SJCRH30 (cell line): ENCODE measurements at regions not wholly inside any gene's neighbourhood (a gene's known extent, or its start where the extent isn't known, plus 50 kb on each side); places are given as distances from the start of the nearest gene placed in this dataset.

Source experiments
- DNase-seq, 2 experiments: peaks; one replicate each; pipeline ENCODE4 v3.0.0-alpha.2; 2015 to 2020
- H3K27ac ChIP-seq: fragments of 250-450 bp; sonication (Bioruptor Pico); 2 replicates; pipeline ENCODE4 v1.5.1; 2020; ENCODE audit warnings: mild to moderate bottlenecking, moderate library complexity
- H3K27me3 ChIP-seq: fragments of 250-450 bp; sonication (Bioruptor Pico); 2 replicates; pipeline ENCODE4 v1.5.1; 2020; ENCODE audit warnings: mild to moderate bottlenecking, moderate library complexity
- H3K36me3 ChIP-seq: fragments of 250-450 bp; sonication (Bioruptor Pico); 2 replicates; pipeline ENCODE4 v1.5.1; 2020; ENCODE audit warnings: mild to moderate bottlenecking, moderate library complexity
- H3K4me1 ChIP-seq: fragments of 250-450 bp; sonication (Bioruptor Pico); 2 replicates; pipeline ENCODE4 v1.5.1; 2020; ENCODE audit warnings: mild to moderate bottlenecking, moderate library complexity
- H3K4me3 ChIP-seq: fragments of 250-450 bp; sonication (Bioruptor Pico); 2 replicates; pipeline ENCODE4 v1.5.1; 2020; ENCODE audit warnings: mild to moderate bottlenecking, moderate library complexity
- H3K9me3 ChIP-seq: fragments of 250-450 bp; sonication (Bioruptor Pico); replicated peaks from 2 replicates; pipeline ENCODE4 v1.5.1; 2020; ENCODE audit warnings: mild to moderate bottlenecking, moderate library complexity

DNA sequence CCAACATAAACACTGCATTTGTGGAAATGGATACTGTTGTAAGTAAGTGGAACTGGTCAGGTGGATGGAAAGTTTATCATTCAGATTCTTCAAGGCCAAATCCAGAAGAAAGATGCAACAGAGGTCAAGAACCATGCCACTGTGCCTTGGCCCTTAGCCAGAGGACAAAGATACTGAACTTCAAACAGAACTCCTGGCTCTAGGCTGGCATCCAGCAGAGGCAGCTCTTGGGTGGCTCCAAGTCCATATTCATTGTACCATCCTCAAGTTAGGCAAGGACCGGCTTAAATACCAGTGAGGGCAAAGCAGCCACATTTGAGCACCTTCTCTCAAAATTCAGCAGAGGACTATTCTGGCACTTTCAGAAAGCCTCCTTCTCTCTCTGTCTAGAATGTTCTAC is 53.2 kb downstream of the DNAAF9 start:
- Histone ChIP-seq H3K27ac (no peak overlapping the region), H3K27me3 (no peaks in the 10 kb centered on the region), H3K4me1 (no peaks in the 10 kb centered on the region), H3K9me3 (no peaks in the 10 kb centered on the region), H3K36me3 (no peaks in the 10 kb centered on the region; the same call in 1 of the 2 replicates), H3K4me3 (no peak overlapping the region)
- no peak for DNase-seq

DNA sequence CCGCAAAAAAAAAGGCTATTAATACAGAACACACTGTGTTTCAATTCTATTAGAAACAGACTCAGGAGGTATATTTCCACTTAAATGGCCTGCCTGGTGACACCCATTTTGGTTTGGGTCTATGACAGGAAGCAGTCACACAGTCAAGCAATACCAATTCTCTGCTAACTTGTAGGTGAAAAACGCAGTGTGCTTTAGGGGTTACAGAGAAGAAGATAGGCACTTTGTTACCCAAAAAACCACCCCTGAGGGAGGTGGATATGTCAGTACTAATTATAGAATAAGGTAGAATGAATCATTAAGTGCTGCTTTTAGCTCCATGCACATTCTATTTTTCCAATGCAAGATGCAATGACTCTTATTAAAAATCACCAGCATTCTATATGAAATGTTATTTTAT is 53.8 kb downstream of the DNAAF9 start:
- H3K4me3 ChIP-seq: no peak overlapping the region
- H3K27me3 ChIP-seq: no peaks in the 10 kb centered on the region
- no peaks in the 10 kb centered on the region for H3K9me3 ChIP-seq
- H3K36me3 ChIP-seq: no peaks in the 10 kb centered on the region
- no peaks in the 10 kb centered on the region for H3K4me1 ChIP-seq
- no peak overlapping the region for H3K27ac ChIP-seq
- no peak for DNase-seq

DNA sequence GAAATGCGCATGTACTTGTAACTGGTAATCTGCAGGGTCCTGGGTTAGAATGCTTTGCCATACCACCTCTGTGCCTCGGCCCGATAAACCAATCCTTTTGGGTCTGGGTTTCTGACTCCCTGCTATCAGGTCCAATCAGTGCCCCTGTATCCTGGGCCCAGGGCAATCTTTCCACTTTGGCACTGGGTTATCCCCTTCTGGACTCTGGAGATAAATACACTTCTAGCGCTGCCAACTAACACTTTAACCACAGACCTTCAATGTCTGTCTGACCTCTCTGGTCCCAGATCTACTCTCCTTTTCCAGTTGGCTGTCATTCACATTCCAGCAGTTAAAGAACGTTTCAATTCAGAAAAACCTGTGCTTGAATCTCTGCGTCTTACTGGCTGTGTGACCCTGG is 55.3 kb downstream of the DNAAF9 start:
- Histone ChIP-seq H3K27me3 (no peaks in the 10 kb centered on the region), H3K4me3 (no peak overlapping the region), H3K4me1 (no peaks in the 10 kb centered on the region), H3K36me3 (no peaks in the 10 kb centered on the region), H3K27ac (no peak overlapping the region), H3K9me3 (no peaks in the 10 kb centered on the region)
- no peak for DNase-seq

DNA sequence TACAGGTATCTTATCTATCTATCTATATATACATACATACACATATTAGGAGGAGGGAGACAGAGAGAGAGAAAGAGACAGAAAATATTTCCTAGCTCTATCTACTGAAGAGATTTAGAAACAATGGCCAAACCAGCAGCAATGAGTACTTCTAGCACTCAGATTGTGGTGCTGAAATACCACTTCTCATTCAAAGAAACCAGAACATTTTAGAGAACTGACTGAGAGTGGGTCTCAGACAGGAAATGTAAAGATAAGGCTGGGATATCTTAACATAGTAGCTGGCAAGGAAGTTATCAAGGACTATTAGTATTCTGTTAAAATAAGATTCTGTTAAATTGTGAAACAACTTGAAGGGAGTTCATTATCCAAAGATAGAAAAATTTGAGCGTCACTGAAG is 57.0 kb downstream of the DNAAF9 start:
- Histone ChIP-seq H3K9me3 (no peaks in the 10 kb centered on the region), H3K27ac (no peak overlapping the region), H3K27me3 (no peaks in the 10 kb centered on the region), H3K4me3 (no peak overlapping the region), H3K4me1 (no peaks in the 10 kb centered on the region), H3K36me3 (no peaks in the 10 kb centered on the region)
- no peak for DNase-seq

DNA sequence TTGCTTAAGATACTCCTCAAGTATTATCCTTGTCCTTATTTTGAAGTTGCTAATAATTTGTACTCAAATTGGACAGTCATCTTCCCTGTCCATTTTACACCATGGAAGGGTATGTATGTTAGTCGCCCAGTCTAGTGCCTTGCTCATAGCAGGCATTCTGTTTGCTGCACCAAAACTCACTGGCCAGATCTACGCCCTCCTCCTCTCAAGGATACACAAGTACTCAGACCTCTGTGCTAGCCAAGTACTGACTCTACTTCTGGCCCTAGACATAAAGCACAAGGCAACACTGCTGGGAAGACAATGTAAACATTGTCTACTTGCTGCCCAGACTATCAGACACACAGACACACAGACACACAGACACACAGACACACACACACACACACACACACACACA is 57.7 kb downstream of the DNAAF9 start:
- Histone ChIP-seq H3K4me3 (no peak overlapping the region), H3K36me3 (0 out of 2 replicates have a peak, but pooled peaks cover under 1% of the 10 kb centered on the region), H3K27me3 (no peaks in the 10 kb centered on the region), H3K9me3 (no peaks in the 10 kb centered on the region), H3K4me1 (no peaks in the 10 kb centered on the region), H3K27ac (no peak overlapping the region)
- no peak for DNase-seq

DNA sequence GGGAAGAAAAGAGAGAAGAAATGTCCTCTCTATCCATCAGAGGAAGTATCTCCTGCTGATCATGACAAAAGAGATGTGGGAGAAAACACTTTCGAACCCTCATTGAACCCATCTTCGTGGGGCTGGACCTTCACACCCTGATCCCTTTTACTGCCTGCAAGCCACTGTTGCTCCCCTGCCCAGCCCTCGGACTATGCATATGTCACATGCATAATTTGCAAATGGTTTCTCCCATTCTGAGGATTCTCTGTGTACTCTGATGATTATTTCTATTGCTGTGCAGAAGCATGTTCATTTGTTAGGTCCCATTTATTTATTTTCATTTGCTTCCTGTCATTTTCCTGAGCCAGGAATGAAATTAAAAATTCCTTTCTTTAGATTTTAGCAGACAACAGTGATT is 64.7 kb downstream of the DNAAF9 start:
- no peak for DNase-seq
- no peak overlapping the region for H3K27ac ChIP-seq
- H3K4me3 ChIP-seq: no peak overlapping the region
- H3K27me3 ChIP-seq: no peaks in the 10 kb centered on the region
- no peaks in the 10 kb centered on the region for H3K4me1 ChIP-seq
- no peaks in the 10 kb centered on the region for H3K9me3 ChIP-seq
- H3K36me3 ChIP-seq: peaks cover 20% of the 10 kb centered on the region

DNA sequence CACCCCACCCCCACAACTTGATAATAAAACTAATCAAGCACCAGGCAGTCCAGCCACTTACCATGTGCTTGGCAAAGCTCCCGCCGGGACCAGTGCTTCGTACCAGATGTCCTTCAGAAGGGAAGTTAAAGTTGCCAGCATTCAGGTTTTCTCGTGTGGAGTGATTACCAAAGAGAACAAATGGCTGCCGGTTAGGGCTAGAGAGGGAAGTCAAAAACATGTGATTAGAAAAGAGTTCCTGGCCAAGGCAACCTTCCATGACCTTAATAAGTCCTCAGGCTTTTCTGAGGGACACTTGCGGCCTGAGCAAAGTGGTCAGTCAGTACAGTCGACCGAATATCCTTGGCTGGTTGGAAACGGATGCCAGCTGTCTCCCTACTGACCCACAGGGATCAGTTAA is 67.0 kb downstream of the DNAAF9 start:
- Histone ChIP-seq H3K27me3 (no peaks in the 10 kb centered on the region), H3K27ac (no peak overlapping the region), H3K36me3 (peaks cover 20% of the 10 kb centered on the region), H3K9me3 (no peaks in the 10 kb centered on the region), H3K4me1 (no peaks in the 10 kb centered on the region), H3K4me3 (no peak overlapping the region)
- no peak for DNase-seq

DNA sequence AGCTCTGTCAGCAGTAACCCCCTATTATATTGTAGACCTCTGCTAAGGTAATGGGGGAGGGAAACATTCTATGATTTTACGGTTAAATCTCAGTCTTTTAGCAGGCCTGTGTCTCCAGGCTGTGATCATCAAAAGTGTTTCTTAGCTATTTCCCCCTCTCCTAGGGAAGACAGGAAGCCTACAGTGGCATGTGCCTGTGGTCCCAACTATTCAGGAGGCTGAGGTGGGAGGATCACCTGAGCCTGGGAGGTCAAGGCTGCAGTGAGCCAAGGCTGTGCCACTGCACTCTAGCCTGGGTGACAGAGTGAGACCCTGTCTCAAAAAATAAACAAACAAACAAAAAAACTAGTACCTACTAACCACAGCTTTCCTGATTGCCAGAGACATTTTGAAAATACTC is 67.9 kb downstream of the DNAAF9 start:
- no peak overlapping the region for H3K27ac ChIP-seq
- no peaks in the 10 kb centered on the region for H3K9me3 ChIP-seq
- H3K36me3 ChIP-seq: peaks cover 20% of the 10 kb centered on the region
- no peak for DNase-seq
- no peaks in the 10 kb centered on the region for H3K27me3 ChIP-seq
- H3K4me1 ChIP-seq: peaks cover 8% of the 10 kb centered on the region
- no peak overlapping the region for H3K4me3 ChIP-seq

DNA sequence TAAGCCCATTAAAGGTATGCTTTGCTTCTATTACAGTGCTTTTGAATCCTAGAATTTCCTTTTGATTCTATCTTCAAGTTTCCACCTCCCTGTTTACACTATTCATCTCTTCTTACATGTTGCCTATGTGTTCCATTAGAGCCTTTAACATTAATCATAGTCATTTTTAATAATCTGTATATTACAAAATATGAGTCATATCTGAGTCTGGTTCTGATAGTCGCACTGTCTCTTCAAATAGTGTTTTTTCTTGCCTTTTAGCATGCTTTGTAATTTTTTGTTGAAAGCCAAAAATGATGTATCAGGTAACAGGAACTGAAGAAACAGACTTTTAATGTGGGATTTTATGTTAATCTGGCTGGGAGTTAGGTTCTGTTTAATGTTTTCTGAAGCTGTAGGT is 68.4 kb downstream of the DNAAF9 start:
- Histone ChIP-seq H3K27ac (no peak overlapping the region), H3K36me3 (peaks cover 18% of the 10 kb centered on the region), H3K4me1 (peaks cover 13% of the 10 kb centered on the region), H3K27me3 (no peaks in the 10 kb centered on the region), H3K4me3 (no peak overlapping the region), H3K9me3 (no peaks in the 10 kb centered on the region)
- DNase-seq: no peak

DNA sequence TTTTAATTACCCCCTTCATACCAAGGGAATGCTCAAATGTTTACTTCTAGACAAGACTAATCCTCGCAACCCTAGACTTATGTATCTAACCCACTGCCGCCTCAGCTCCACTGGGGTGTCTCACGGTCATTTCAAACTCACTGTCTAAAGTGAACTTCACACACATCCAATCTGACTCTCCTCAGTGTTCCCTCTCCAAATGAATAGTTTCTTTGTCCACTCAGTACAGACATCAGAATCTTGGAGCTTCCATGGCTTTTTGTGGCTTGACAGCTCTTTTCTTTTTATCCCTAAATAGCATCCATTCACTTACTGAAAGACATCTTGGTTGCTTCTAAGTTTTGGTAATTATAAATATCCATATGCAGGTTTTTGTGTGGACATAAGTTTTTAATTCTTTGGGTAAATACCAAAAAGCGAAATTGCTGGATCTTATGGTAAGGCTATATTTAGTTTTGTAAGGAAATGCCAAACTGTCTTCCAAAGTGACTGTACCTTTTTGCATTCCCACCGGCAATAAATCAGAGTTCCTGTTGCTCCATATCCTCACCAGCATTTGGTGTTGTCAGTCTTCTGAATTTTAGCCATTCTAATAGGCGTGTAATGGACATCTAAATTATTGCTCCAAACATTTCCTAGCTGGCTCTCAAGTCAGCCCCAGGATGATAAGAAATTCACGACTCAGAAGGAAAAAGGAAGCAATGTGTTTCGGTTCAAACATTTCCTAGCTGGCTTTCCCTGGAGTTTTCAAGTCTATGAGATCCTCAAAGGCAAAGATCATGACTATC is 73.1 kb downstream of the DNAAF9 start:
- H3K27me3 ChIP-seq: no peaks in the 10 kb centered on the region
- H3K4me1 ChIP-seq: peaks cover 22% of the 10 kb centered on the region
- DNase-seq: peak; percentile 39 to 84
- H3K27ac ChIP-seq: peak overlapping the region; percentile 85
- H3K9me3 ChIP-seq: no peaks in the 10 kb centered on the region
- no peak overlapping the region for H3K4me3 ChIP-seq
- peaks cover 16% of the 10 kb centered on the region; the same call in 1 of the 2 replicates for H3K36me3 ChIP-seq

DNA sequence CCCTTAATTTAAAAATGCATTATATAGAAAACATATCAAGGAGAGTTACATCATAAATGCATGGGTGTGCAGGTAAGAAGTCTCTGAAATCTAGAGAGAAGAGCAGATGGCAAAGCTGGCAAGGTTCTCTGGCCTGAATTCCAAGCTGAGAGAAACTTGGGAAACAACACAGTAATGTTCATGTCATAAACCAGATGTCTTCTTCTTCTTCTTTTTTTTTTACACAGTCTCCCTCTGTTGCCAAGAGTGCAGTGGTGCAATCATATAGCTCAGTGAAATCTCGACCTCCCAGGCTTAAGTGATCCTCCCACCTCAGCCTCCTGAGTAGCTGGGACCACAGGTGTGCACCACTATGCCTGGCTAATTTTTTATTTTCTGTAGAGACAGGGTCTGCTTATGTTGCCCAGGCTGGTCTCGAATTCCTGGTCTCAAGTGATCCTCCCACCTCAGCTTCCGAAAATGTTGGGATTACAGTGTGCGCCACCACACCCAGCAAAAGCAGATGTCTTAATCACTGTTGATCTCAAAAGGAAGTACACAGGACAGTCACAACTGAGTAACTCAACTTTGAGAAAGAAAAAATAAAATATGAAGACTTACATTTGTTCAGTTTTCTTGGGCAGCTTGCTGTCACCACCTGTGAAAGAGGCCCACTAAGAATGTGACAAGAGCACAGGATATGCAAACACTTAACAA is 77.3 kb downstream of the DNAAF9 start:
- no peak for DNase-seq
- Histone ChIP-seq H3K9me3 (no peaks in the 10 kb centered on the region; the same call in 1 of the 2 replicates), H3K36me3 (peaks cover 9% of the 10 kb centered on the region; the same call in 1 of the 2 replicates), H3K27me3 (no peaks in the 10 kb centered on the region), H3K4me1 (peaks cover 20% of the 10 kb centered on the region), H3K27ac (no peak overlapping the region), H3K4me3 (no peak overlapping the region)

DNA sequence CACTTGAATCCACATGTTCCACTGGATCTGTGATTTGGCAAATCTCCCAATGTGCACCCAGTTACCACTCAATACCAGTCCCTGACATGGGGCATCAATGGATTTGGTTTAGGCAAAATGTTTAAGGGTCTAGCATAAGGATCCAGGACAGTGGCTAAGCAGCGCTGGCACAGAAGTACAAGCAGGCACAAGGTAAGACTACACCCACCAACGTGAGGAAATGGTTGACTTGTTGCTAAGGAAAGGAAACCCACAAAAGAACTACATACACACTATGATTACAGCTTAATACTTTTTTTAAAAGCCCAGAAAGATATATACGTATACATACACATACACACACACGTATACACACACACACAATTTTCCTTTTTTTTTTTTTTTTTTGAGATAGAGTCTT is 79.0 kb downstream of the DNAAF9 start:
- Histone ChIP-seq H3K27ac (no peak overlapping the region), H3K4me1 (peaks cover 3% of the 10 kb centered on the region), H3K9me3 (no peaks in the 10 kb centered on the region; the same call in 1 of the 2 replicates), H3K36me3 (peaks cover 12% of the 10 kb centered on the region; the same call in 1 of the 2 replicates), H3K4me3 (no peak overlapping the region), H3K27me3 (no peaks in the 10 kb centered on the region)
- DNase-seq: no peak

DNA sequence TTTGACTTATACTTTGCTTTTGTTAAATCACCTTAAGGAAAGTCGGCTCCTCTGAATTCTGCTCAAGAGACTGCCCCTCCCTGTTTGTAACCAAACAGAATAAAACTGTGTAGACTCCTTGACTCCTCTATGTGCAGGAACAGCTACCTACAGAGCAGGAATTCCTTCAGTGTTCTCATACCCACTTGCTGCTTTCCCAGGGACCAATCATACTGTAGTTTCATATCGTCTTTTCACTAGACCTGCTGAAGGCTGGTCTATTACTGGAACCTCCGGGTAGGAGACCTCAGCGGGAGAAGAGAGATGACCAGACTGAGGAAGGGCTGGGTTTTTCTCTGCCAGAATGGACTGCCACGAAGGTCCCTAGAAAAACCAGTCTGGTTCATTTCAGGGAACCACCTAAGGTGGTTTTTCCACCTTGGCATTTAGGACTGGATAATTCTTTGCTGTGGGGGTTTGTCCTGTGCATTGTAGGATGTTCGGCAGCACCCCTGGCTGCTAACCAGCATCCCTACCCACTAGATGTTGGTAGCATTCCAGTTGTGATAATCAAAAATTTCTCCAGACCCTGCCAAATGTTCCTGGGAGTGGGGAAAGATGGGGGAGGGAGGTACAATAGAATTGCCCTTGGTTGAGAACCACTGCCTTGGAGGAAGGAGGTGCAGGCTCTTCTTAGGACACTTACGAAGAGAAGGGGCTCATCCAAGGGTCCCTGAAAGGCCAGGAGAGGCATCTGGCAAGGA is 80.5 kb downstream of the DNAAF9 start:
- H3K4me3 ChIP-seq: no peak overlapping the region
- no peaks in the 10 kb centered on the region for H3K4me1 ChIP-seq
- H3K27ac ChIP-seq: no peak overlapping the region
- DNase-seq: no peak
- H3K36me3 ChIP-seq: peaks cover 9% of the 10 kb centered on the region
- H3K9me3 ChIP-seq: no peaks in the 10 kb centered on the region; the same call in 1 of the 2 replicates
- H3K27me3 ChIP-seq: no peaks in the 10 kb centered on the region

DNA sequence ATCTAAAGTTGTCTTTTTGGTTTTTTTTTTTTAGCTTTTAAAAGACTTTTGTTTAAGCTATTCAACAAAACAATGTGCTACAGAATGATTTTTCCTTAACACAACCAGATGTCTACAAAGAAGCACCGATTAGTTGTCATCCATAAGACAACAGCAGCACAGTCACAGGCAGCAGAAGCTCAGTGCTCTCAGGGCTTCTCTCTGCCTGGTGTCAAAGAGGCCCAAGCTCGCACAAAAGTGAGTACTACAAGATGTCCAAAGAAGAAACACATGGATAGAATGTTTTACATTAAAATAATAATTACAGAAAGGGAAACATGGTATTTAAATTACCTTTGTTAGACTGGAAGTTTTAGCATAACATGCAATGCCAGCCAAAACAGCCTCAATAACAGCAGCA is 81.6 kb downstream of the DNAAF9 start:
- H3K27ac ChIP-seq: no peak overlapping the region
- no peaks in the 10 kb centered on the region; the same call in 1 of the 2 replicates for H3K9me3 ChIP-seq
- peaks cover 9% of the 10 kb centered on the region for H3K36me3 ChIP-seq
- no peak overlapping the region for H3K4me3 ChIP-seq
- H3K27me3 ChIP-seq: no peaks in the 10 kb centered on the region
- DNase-seq: no peak
- no peaks in the 10 kb centered on the region for H3K4me1 ChIP-seq

DNA sequence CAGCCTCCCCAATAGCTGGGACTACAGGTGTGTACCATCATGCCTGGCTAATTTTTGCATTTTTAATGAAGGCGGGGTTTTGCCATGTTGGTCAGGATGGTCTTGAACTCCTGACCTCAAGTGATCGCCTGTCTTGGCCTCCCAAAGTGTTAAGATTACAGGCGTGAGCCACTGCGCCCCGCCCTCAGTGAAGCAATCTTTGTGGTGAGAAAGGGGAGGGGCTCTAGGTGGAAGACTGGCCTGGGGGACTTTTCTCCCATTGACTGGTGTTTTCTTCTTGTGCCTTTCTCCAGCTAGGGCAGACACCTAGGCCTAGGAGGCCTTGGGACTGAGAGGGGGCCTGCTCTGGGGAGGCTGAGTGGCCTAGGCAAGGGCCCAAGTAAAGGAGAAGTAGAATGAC is 84.1 kb downstream of the DNAAF9 start:
- DNase-seq: no peak
- Histone ChIP-seq H3K27me3 (no peaks in the 10 kb centered on the region), H3K4me1 (no peaks in the 10 kb centered on the region), H3K27ac (no peak overlapping the region), H3K4me3 (no peak overlapping the region), H3K9me3 (no peaks in the 10 kb centered on the region; the same call in 1 of the 2 replicates), H3K36me3 (peaks cover 9% of the 10 kb centered on the region)
